Endometrium (tissue), 2 donors: ENCODE measurements at regions not wholly inside any gene's neighbourhood (a gene's known extent, or its start where the extent isn't known, plus 50 kb on each side); places are given as distances from the start of the nearest gene placed in this dataset.

Source experiments
- FAIRE-seq: peaks from 2 replicates; lab custom pipeline; 2012; peaks lifted over from hg19 to GRCh38; lab: Jason Lieb, UNC
- donor health status: control.
- donor health status: control.

- no peak for FAIRE-seq
Measured at GRCh38 chr14:35222872-35223466, 69.2 kb upstream of the PSMA6 start.

DNA sequence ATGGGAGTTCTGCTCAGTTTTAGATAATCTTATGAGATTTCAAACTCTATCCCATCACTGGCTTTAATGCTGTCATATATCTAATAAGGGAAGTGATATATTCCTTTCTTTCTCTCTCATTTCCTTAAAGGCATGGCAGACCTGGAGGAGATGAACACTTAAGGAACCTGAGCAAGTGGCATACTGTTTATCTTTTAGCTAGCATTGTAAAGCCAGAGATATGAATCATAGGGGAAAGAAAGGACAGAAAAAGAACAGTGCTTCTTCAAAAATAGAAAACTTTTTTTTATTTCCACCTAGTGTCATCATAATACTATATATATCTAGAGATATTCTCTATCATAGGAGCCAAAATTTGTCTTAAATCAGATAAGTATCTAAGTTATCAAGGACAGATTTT lies 68.3 kb upstream of the PSMA6 start:
- FAIRE-seq, result no peak

DNA sequence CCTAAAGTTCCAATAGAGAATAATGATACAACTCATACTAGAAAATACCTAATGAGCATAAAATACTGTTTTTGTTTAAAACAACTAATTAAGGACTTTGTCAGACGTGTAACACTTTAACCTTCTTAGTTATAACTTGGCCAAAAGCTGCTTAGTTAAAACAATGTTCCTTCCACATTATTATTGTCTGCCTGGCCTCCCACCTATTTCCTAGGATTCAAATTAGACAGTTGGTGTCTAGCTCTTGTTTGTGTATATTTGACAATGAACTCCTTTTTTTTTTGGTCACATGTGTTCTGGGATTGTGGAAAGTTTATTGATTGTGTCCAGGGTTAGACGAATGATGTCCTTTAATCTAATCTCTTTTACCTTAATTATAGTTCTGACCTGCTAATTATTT lies 67.6 kb upstream of the PSMA6 start:
- FAIRE-seq, result no peak

DNA sequence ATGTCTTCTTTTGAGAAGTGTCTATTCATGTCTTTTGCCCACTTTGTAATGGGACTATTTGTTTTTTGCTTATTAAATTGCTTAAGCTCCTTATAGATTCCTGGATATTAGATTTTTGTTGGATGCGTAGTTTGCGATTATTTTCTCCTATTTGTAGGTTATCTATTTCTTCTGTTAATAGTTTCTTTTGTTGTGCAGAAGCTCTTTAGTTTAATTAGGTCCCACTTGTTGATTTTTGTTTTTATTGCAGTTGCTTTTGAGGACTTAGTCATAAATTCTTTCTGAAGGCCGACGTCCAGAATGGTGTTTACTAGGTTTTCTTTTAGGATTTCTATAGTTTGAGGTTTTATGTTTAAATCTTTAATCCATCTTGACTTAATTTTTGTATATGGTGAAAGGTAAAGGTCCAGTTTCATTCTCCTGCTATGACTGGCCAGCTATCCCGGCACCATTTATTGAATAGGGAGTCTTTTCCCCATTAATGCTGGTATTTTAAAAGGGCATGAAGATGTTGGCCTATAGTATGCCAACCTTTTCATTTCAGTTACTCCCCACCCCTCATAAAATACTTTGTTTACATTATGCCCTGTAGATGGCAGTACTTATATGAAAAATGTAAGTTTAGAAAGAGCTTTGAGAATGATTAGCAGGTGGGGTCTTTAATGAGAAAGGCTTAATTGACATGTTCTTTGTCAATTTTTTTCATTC lies 62.9 kb upstream of the PSMA6 start:
- FAIRE-seq, result no peak

- no peak for FAIRE-seq
Measured at GRCh38 chr14:35229792-35230089, 62.4 kb upstream of the PSMA6 start.

GRCh38 chr14:35231207-35231760 lies 60.9 kb upstream of the PSMA6 start:
- FAIRE-seq, result no peak

GRCh38 chr14:35234012-35234805 lies 58.0 kb upstream of the PSMA6 start:
- FAIRE-seq, result no peak

DNA sequence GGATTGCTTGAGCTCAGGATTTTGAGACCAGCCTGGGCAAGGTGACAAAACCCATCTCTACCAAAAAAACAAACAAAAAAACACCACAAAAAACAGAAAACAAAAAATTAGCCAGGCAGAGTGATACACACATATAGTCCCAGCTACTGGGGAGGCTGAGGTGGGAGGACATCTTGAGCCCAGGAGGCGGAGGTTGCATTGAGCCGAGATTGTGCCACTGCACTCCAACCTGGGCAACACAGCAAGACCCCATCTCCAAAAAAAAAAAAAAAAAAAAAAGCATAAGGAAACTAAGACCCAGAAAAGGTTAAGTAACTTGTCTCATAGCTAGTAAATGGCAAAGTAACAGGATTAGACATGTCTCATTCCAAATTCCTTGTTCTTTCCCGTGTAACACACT lies 56.3 kb upstream of the PSMA6 start:
- no peak for FAIRE-seq

DNA sequence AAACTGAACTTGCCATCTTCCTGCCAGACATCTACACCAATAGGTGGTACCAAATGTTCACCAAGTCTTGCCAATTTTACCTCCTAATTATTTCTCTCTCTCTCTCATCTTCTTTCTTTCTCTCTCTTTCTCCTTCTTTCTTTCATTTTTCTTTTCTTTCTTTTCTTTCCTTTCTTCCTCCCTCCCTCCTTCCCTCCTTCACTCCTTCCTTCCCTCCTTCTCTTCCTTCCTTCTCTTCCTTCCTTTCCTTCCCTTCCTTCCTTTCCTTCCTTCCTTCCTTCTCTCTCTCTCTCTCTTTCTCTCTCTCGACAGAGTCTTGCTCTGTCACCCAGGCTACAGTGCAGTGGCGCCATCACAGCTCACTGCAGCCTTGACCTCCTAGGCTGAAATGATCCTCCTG lies 55.4 kb upstream of the PSMA6 start:
- no peak for FAIRE-seq

DNA sequence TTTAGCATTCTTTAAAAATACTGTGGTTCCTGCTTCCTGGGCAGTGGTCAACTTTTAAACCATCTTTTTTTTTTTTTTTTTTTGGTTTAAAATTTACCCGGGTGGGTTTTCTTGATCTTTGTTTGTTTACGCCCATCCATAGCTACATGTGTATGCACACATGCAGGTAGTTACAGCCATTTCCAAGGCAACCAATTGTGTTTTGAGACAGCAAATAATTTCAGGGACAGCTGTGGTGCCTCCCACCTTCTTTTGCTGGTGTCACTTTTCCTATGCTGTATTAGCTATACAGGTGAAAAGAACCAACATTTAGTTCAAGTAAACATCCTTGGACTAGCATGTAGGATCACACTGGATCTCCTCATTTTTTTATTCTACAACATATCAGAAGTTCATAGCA lies 52.0 kb upstream of the PSMA6 start:
- no peak for FAIRE-seq
